HUES48 (cell line): ENCODE measurements at regions not wholly inside any gene's neighbourhood (a gene's known extent, or its start where the extent isn't known, plus 50 kb on each side); places are given as distances from the start of the nearest gene placed in this dataset.

Source experiments
- H3K27ac ChIP-seq: one replicate; pipeline ENCODE4 v1.7.0; 2013; ENCODE audit warnings: low read depth, low read length, inconsistent platforms
- H3K27me3 ChIP-seq: 2 replicates; pipeline ENCODE4 v1.6.1; 2013; ENCODE audit warnings: mild to moderate bottlenecking, low read length; ENCODE audit not compliant: control insufficient read depth, insufficient read depth
- H3K36me3 ChIP-seq: 2 replicates; pipeline ENCODE4 v1.6.1; 2013; ENCODE audit warnings: low read length; ENCODE audit not compliant: control insufficient read depth, insufficient read depth
- H3K4me1 ChIP-seq: 2 replicates; pipeline ENCODE4 v1.6.1; 2013; ENCODE audit warnings: mild to moderate bottlenecking, low read length; ENCODE audit not compliant: control insufficient read depth, insufficient read depth
- H3K4me3 ChIP-seq: 2 replicates; pipeline ENCODE4 v1.5.1; 2013; ENCODE audit warnings: mild to moderate bottlenecking, low read depth, low read length
- H3K9ac ChIP-seq: 2 replicates; pipeline ENCODE4 v1.6.1; 2013; ENCODE audit warnings: mild to moderate bottlenecking, low read depth, low read length, moderate library complexity
- H3K9me3 ChIP-seq: 2 replicates; pipeline ENCODE4 v1.6.1; 2013; ENCODE audit warnings: low read length; ENCODE audit not compliant: control insufficient read depth, insufficient read depth

GRCh38 chr18:73079920-73080319 lies 212.1 kb upstream of the NETO1 start:
- H3K36me3 ChIP-seq = no peaks in the 10 kb centered on the region

GRCh38 chr18:73060666-73061288 lies 193.0 kb upstream of the NETO1 start:
- H3K27me3 ChIP-seq = no peaks in the 10 kb centered on the region
- H3K9ac ChIP-seq = no peak overlapping the region
- H3K4me1 ChIP-seq = no peaks in the 10 kb centered on the region
- H3K27ac ChIP-seq = no peak overlapping the region
- no peaks in the 10 kb centered on the region for H3K9me3 ChIP-seq
- H3K4me3 ChIP-seq = no peak overlapping the region
- no peaks in the 10 kb centered on the region for H3K36me3 ChIP-seq

More at GRCh38 chr18:73079920-73080319, 212.1 kb upstream of the NETO1 start:
- H3K9me3 ChIP-seq = no peaks in the 10 kb centered on the region
- H3K27ac ChIP-seq = no peak overlapping the region
- H3K27me3 ChIP-seq = no peaks in the 10 kb centered on the region
- no peaks in the 10 kb centered on the region for H3K4me1 ChIP-seq
- no peak overlapping the region for H3K4me3 ChIP-seq
- no peak overlapping the region for H3K9ac ChIP-seq

- no peak overlapping the region for H3K9ac ChIP-seq
- H3K36me3 ChIP-seq = no peaks in the 10 kb centered on the region
- H3K9me3 ChIP-seq = no peaks in the 10 kb centered on the region
- no peak overlapping the region for H3K27ac ChIP-seq
- no peak overlapping the region for H3K4me3 ChIP-seq
- H3K27me3 ChIP-seq = no peaks in the 10 kb centered on the region
- no peaks in the 10 kb centered on the region for H3K4me1 ChIP-seq
Measured at GRCh38 chr18:73059280-73059679, 191.5 kb upstream of the NETO1 start.

GRCh38 chr18:73047688-73048087 lies 179.9 kb upstream of the NETO1 start:
- Histone ChIP-seq H3K27me3 (no peaks in the 10 kb centered on the region), H3K9me3 (no peaks in the 10 kb centered on the region), H3K4me1 (no peaks in the 10 kb centered on the region), H3K27ac (no peak overlapping the region), H3K9ac (no peak overlapping the region), H3K4me3 (no peak overlapping the region), H3K36me3 (no peaks in the 10 kb centered on the region)

- H3K9ac ChIP-seq = no peak overlapping the region
- H3K4me1 ChIP-seq = peaks cover 15% of the 10 kb centered on the region
- H3K4me3 ChIP-seq = no peak overlapping the region
- no peak overlapping the region for H3K27ac ChIP-seq
- no peaks in the 10 kb centered on the region for H3K27me3 ChIP-seq
- H3K36me3 ChIP-seq = no peaks in the 10 kb centered on the region
- no peaks in the 10 kb centered on the region for H3K9me3 ChIP-seq
Measured at GRCh38 chr18:73045037-73045436, 177.2 kb upstream of the NETO1 start.

GRCh38 chr18:73043611-73044010 lies 175.8 kb upstream of the NETO1 start:
- Histone ChIP-seq H3K27me3 (no peaks in the 10 kb centered on the region), H3K9me3 (no peaks in the 10 kb centered on the region), H3K27ac (no peak overlapping the region), H3K4me1 (peaks cover 15% of the 10 kb centered on the region), H3K9ac (no peak overlapping the region), H3K4me3 (no peak overlapping the region), H3K36me3 (no peaks in the 10 kb centered on the region)

GRCh38 chr18:73043211-73043610 lies 175.4 kb upstream of the NETO1 start:
- H3K9me3 ChIP-seq = no peaks in the 10 kb centered on the region

GRCh38 chr18:73040247-73040646 lies 172.5 kb upstream of the NETO1 start:
- Histone ChIP-seq H3K27ac (no peak overlapping the region), H3K4me1 (peaks cover 15% of the 10 kb centered on the region), H3K36me3 (no peaks in the 10 kb centered on the region), H3K27me3 (no peaks in the 10 kb centered on the region), H3K4me3 (no peak overlapping the region), H3K9ac (no peak overlapping the region), H3K9me3 (no peaks in the 10 kb centered on the region)

More at GRCh38 chr18:73043211-73043610, 175.4 kb upstream of the NETO1 start:
- no peaks in the 10 kb centered on the region for H3K27me3 ChIP-seq
- no peak overlapping the region for H3K9ac ChIP-seq
- H3K4me3 ChIP-seq = no peak overlapping the region
- peaks cover 15% of the 10 kb centered on the region for H3K4me1 ChIP-seq
- H3K27ac ChIP-seq = no peak overlapping the region
- H3K36me3 ChIP-seq = no peaks in the 10 kb centered on the region

GRCh38 chr18:73038336-73038735 lies 170.5 kb upstream of the NETO1 start:
- Histone ChIP-seq H3K27me3 (no peaks in the 10 kb centered on the region), H3K27ac (no peak overlapping the region), H3K4me1 (peaks cover 15% of the 10 kb centered on the region), H3K9ac (no peak overlapping the region), H3K9me3 (no peaks in the 10 kb centered on the region), H3K36me3 (no peaks in the 10 kb centered on the region), H3K4me3 (no peak overlapping the region)

GRCh38 chr18:73023975-73024374 lies 156.2 kb upstream of the NETO1 start:
- Histone ChIP-seq H3K27me3 (no peaks in the 10 kb centered on the region), H3K36me3 (no peaks in the 10 kb centered on the region), H3K27ac (no peak overlapping the region), H3K9ac (no peak overlapping the region), H3K4me1 (no peaks in the 10 kb centered on the region), H3K9me3 (peaks cover 9% of the 10 kb centered on the region; the same call in 1 of the 2 replicates), H3K4me3 (no peak overlapping the region)

GRCh38 chr18:73009691-73010090 lies 141.9 kb upstream of the NETO1 start:
- Histone ChIP-seq H3K27ac (no peak overlapping the region), H3K9me3 (no peaks in the 10 kb centered on the region), H3K27me3 (no peaks in the 10 kb centered on the region), H3K4me3 (no peak overlapping the region), H3K4me1 (no peaks in the 10 kb centered on the region), H3K9ac (no peak overlapping the region), H3K36me3 (no peaks in the 10 kb centered on the region)
